ENCODE measurements at regions not wholly inside any gene's neighbourhood (a gene's known extent, or its start where the extent isn't known, plus 50 kb on each side); places are given as distances from the start of the nearest gene placed in this dataset.

DNA sequence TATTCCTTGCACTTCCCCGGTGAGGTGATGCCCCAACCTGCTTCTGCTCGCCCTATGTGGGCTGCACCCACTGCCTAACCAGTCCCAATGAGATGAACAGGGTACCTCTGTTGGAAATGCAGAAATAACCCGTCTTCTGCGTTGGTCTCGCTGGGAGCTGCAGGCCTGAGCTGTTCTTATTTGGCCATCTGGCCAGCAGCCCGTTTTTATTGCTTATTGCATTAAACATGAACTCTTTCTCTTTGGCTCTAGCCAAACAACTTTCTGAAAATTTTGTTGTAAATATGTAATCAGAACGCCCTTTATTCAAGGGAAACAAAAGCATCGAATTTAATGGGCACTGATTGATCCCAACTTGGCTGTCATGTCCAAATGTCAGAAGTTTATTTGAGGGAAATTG, 124.7 kb upstream of the FTMT start:
- intact Hi-C loops (cut with micrococcal nuclease), result no loop called here
- POLR2A ChIA-PET, result no interaction called here

DNA sequence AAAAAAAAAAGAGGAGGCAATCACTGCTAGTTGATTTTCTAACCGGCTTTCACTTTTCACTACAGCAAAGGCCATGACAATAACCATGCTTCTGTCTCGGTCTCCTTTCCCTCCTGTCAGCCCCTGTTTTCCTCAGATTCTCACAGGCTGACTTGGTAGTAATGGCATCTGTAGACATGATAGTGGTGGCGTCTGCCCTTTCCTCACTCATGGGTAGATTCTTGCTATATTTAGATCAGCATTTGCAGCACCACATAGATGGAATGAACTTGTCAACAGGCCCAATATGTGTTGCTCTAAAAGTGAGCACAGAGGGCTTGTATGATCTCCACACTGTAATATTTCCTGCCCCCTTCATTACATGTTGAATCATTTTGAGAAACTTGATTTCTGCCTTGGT, 120.3 kb upstream of the FTMT start:
- H3K4me3 ChIP-seq (replicated peaks in 1 of 2; ENCODE audit: low read depth in 1 of 2, low read length in 2 of 2), result no peak overlapping the region
- no peak for TF ChIP-seq SRF (IDR thresholded peaks at IDR 0.05; ENCODE audit: low read depth)
- TF ChIP-seq, protein P1, sequence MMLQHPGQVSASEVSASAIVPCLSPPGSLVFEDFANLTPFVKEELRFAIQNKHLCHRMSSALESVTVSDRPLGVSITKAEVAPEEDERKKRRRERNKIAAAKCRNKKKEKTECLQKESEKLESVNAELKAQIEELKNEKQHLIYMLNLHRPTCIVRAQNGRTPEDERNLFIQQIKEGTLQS (IDR thresholded peaks at IDR 0.05), result no peak
- TF ChIP-seq SIN3A (IDR thresholded peaks at IDR 0.05; ENCODE audit: low read depth), result no peak
- no peak for TF ChIP-seq SP1 (IDR thresholded peaks at IDR 0.05; ENCODE audit: low read depth)
- TF ChIP-seq CEBPB (IDR thresholded peaks at IDR 0.05; ENCODE audit: low read depth), result no peak
- TF ChIP-seq EGR1 (IDR thresholded peaks at IDR 0.05; ENCODE audit: low read depth), result no peak
- no peak for TF ChIP-seq YY1 (IDR thresholded peaks at IDR 0.05; ENCODE audit: extremely low read depth, insufficient replicate concordance, low read depth, low read length)
- TF ChIP-seq TCF7L2 (IDR thresholded peaks at IDR 0.05; ENCODE audit: borderline replicate concordance, extremely low read depth, insufficient read depth, insufficient read length), result no peak
- TF ChIP-seq, protein P2, sequence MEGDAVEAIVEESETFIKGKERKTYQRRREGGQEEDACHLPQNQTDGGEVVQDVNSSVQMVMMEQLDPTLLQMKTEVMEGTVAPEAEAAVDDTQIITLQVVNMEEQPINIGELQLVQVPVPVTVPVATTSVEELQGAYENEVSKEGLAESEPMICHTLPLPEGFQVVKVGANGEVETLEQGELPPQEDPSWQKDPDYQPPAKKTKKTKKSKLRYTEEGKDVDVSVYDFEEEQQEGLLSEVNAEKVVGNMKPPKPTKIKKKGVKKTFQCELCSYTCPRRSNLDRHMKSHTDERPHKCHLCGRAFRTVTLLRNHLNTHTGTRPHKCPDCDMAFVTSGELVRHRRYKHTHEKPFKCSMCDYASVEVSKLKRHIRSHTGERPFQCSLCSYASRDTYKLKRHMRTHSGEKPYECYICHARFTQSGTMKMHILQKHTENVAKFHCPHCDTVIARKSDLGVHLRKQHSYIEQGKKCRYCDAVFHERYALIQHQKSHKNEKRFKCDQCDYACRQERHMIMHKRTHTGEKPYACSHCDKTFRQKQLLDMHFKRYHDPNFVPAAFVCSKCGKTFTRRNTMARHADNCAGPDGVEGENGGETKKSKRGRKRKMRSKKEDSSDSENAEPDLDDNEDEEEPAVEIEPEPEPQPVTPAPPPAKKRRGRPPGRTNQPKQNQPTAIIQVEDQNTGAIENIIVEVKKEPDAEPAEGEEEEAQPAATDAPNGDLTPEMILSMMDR (IDR thresholded peaks at IDR 0.05 in 2 of 3, conservative IDR thresholded peaks at IDR 0.05 in 1 of 3; ENCODE audit: borderline replicate concordance in 1 of 3, insufficient read depth in 1 of 3, low read depth in 2 of 3, low read length in 2 of 3), result no peak

More for the DNA sequence above, 124.7 kb upstream of the FTMT start:
- CTCF ChIA-PET, result no interaction called here
- H3K9me2 ChIP-seq (ENCODE audit: insufficient read depth), result no peaks in the 10 kb centered on the region
- no peak overlapping the region for H3K4me2 ChIP-seq (ENCODE audit: low read length)
- no peak for DNase-seq (ENCODE audit: low read depth, low spot score)
- no peak overlapping the region for H3K27ac ChIP-seq (ENCODE audit: low read depth, low read length)
- no peaks in the 10 kb centered on the region for H3K27me3 ChIP-seq (ENCODE audit: insufficient read depth, low read length)
- RAD21 ChIA-PET (ENCODE audit: low non-redundant PET in 1 of 2, low total read pairs in 2 of 2, uncharacterized antibody in 2 of 2, unreplicated experiment in 2 of 2), result no interaction called here
- TF ChIP-seq SIN3A (IDR thresholded peaks at IDR 0.05; ENCODE audit: low read depth) (no peak), TCF7L2 (IDR thresholded peaks at IDR 0.05; ENCODE audit: borderline replicate concordance, extremely low read depth, insufficient read depth, insufficient read length) (no peak), YY1 (IDR thresholded peaks at IDR 0.05; ENCODE audit: extremely low read depth, insufficient replicate concordance, low read depth, low read length) (no peak), ELF1 (IDR thresholded peaks at IDR 0.05; ENCODE audit: borderline replicate concordance, low read depth) (no peak), SP1 (IDR thresholded peaks at IDR 0.05; ENCODE audit: low read depth) (no peak), ZNF274 (IDR thresholded peaks at IDR 0.05; ENCODE audit: low read depth, low read length) (no peak), FOSL1 (IDR thresholded peaks at IDR 0.05; ENCODE audit: low read depth) (no peak), EZH2 (IDR thresholded peaks at IDR 0.05) (no peak)
- TF ChIP-seq, protein P3, sequence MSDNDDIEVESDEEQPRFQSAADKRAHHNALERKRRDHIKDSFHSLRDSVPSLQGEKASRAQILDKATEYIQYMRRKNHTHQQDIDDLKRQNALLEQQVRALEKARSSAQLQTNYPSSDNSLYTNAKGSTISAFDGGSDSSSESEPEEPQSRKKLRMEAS (IDR thresholded peaks at IDR 0.05), result no peak
- TF ChIP-seq, protein P2 (IDR thresholded peaks at IDR 0.05 in 2 of 3, conservative IDR thresholded peaks at IDR 0.05 in 1 of 3; ENCODE audit: borderline replicate concordance in 1 of 3, insufficient read depth in 1 of 3, low read depth in 2 of 3, low read length in 2 of 3), result no peak
- H3K9me3 ChIP-seq (ENCODE audit: control insufficient read depth in 1 of 2, insufficient read depth in 1 of 2, low read depth in 1 of 2, low read length in 2 of 2), result no peaks in the 10 kb centered on the region
- no peaks in the 10 kb centered on the region for H3K4me1 ChIP-seq (ENCODE audit: control insufficient read depth in 1 of 2, insufficient read depth in 2 of 2, low read length in 2 of 2)
- no peak for ATAC-seq
- no peaks in the 10 kb centered on the region for H4K20me1 ChIP-seq (ENCODE audit: insufficient read depth)
- H3K4me3 ChIP-seq (replicated peaks in 1 of 2; ENCODE audit: low read depth in 1 of 2, low read length in 2 of 2), result no peak overlapping the region
- no peak overlapping the region for H2AFZ ChIP-seq (ENCODE audit: low read depth, low read length, poor library complexity, severe bottlenecking)
- H3K79me2 ChIP-seq (ENCODE audit: insufficient read depth, low read length), result no peaks in the 10 kb centered on the region
- no peaks in the 10 kb centered on the region for H3K36me3 ChIP-seq (ENCODE audit: control insufficient read depth in 1 of 2, insufficient read depth in 2 of 2, low read length in 2 of 2)
- H3K9ac ChIP-seq (ENCODE audit: low read length), result no peak overlapping the region
- BruUV-seq (replicated peaks), result no TSS peak

More for the DNA sequence above, 120.3 kb upstream of the FTMT start:
- H4K20me1 ChIP-seq (ENCODE audit: insufficient read depth), result no peaks in the 10 kb centered on the region
- no peaks in the 10 kb centered on the region for H3K27me3 ChIP-seq (ENCODE audit: insufficient read depth, low read length)
- ATAC-seq, result no peak
- no peak for DNase-seq (ENCODE audit: low read depth, low spot score)
- no peaks in the 10 kb centered on the region for H3K79me2 ChIP-seq (ENCODE audit: insufficient read depth, low read length)
- ChIA-PET CTCF (no interaction called here), POLR2A (no interaction called here), RAD21 (ENCODE audit: low non-redundant PET in 1 of 2, low total read pairs in 2 of 2, uncharacterized antibody in 2 of 2, unreplicated experiment in 2 of 2) (no interaction called here)
- BruUV-seq (replicated peaks), result no TSS peak
- H3K9me2 ChIP-seq (ENCODE audit: insufficient read depth), result no peaks in the 10 kb centered on the region
- no peak overlapping the region for H3K27ac ChIP-seq (ENCODE audit: low read depth, low read length)
- H3K9ac ChIP-seq (ENCODE audit: low read length), result no peak overlapping the region
- H3K4me1 ChIP-seq (ENCODE audit: control insufficient read depth in 1 of 2, insufficient read depth in 2 of 2, low read length in 2 of 2), result no peaks in the 10 kb centered on the region
- no peaks in the 10 kb centered on the region for H3K36me3 ChIP-seq (ENCODE audit: control insufficient read depth in 1 of 2, insufficient read depth in 2 of 2, low read length in 2 of 2)
- intact Hi-C loops (cut with micrococcal nuclease), result no loop called here
- H3K4me2 ChIP-seq (ENCODE audit: low read length), result no peak overlapping the region
- no peak overlapping the region for H2AFZ ChIP-seq (ENCODE audit: low read depth, low read length, poor library complexity, severe bottlenecking)
- no peaks in the 10 kb centered on the region for H3K9me3 ChIP-seq (ENCODE audit: control insufficient read depth in 1 of 2, insufficient read depth in 1 of 2, low read depth in 1 of 2, low read length in 2 of 2)

Measured in HCT116 (cell line).